Psoas muscle (tissue), 7 donors: ENCODE measurements at regions not wholly inside any gene's neighbourhood (a gene's known extent, or its start where the extent isn't known, plus 50 kb on each side); places are given as distances from the start of the nearest gene placed in this dataset.

ENCODE experiments used
- ATAC-seq, 4 donors: fragments of 200-7000 bp; cut with Tn5 transposase; one replicate each; pipeline ENCODE4 v1.9.1; 2020; ENCODE audit warnings: moderate library complexity in 3 of 4, mild to moderate bottlenecking in 2 of 4
- DNase-seq, 2 donors: peaks; one replicate each; pipeline ENCODE4 v3.0.0-alpha.2; 2020
- H3K27ac ChIP-seq: fragments of 200-600 bp; one replicate; pipeline ENCODE4 v1.8.0; 2022
- H3K27me3 ChIP-seq, 3 donors: fragments of 200-600 bp in 1 of 3; one replicate each; pipeline versions ENCODE4 v1.6.1 to v1.8.0; 2013 to 2022; ENCODE audit warnings: low read length in 2 of 3, mild to moderate bottlenecking in 2 of 3, moderate library complexity in 1 of 3; ENCODE audit not compliant: insufficient read depth in 3 of 3
- H3K36me3 ChIP-seq, 2 donors: fragments of 200-600 bp in 1 of 2; one replicate each; pipeline versions ENCODE4 v1.6.1 to v1.8.0; 2013 to 2022; ENCODE audit warnings: low read depth in 1 of 2, mild to moderate bottlenecking in 1 of 2, moderate library complexity in 1 of 2; ENCODE audit not compliant: insufficient read depth in 1 of 2
- H3K4me1 ChIP-seq: fragments of 200-600 bp; one replicate; pipeline ENCODE4 v1.8.0; 2022
- H3K4me3 ChIP-seq: fragments of 200-600 bp; one replicate; pipeline ENCODE4 v1.8.0; 2022; ENCODE audit warnings: mild to moderate bottlenecking
- H3K9me3 ChIP-seq: fragments of 200-600 bp; one replicate; pipeline ENCODE4 v1.8.0; 2022
- CTCF ChIP-seq: fragments of 200-600 bp; IDR thresholded peaks from one replicate; pipeline ENCODE4 v1.8.0; 2022; ENCODE audit warnings: antibody characterized with exemption
- WGBS, 3 donors: extraction: QIAGEN DNeasy Blood & Tissue Kit; methylation state at CpG; one replicate each; pipeline versions ENCODE4 v1.1.6 to v1.1.7; 2013; 5-methylcytosine and 5-hydroxymethylcytosine counted together
- intact Hi-C, 2 donors: fragments of 100-400 bp; cut with DNase I; formaldehyde crosslinking; loops; one replicate each; pipeline versions ENCODE4 v1.11.0 to v1.14.2; 2022
- donor health status: healthy with polysubstance abuse.
- donor health status: DM: no; HTN: no; CAD: no; lungs with moderate emphysema.
- donor health status: Bipolar disorder and iron deficiency.
- donor health status: healthy.
- donor health status: DM: yes; HTN: yes; CAD: no.
- donor health status: DM: no; HTN: no; CAD: no.
- donor health status: DM: yes; HTN: yes; CAD: no.

- Histone ChIP-seq H3K27me3 (no peaks in the 10 kb centered on the region), H3K36me3 (no peaks in the 10 kb centered on the region), H3K27ac (no peak overlapping the region), H3K4me1 (no peaks in the 10 kb centered on the region), H3K9me3 (no peaks in the 10 kb centered on the region), H3K4me3 (no peak overlapping the region)
- DNase-seq (no peak), ATAC-seq (no peak)
- 94 to 100% (median 100%) methylated on average over 1 of the region's 1 CpG for WGBS, 3 donors
- no peak for TF ChIP-seq CTCF
- intact Hi-C loops = no loop called here
These were observed 498.3 kb downstream of the KCNH5 start for GRCh38 chr14:62546862-62547474.

- Histone ChIP-seq H3K4me1 (no peaks in the 10 kb centered on the region), H3K27me3 (no peaks in the 10 kb centered on the region), H3K27ac (no peak overlapping the region), H3K36me3 (no peaks in the 10 kb centered on the region), H3K4me3 (no peak overlapping the region), H3K9me3 (peaks cover 7% of the 10 kb centered on the region)
- TF ChIP-seq CTCF = no peak
- no peak for DNase-seq
- WGBS, 3 donors = 74 to 77% (median 75%) methylated on average over 6 of the region's 6 CpGs
- intact Hi-C loops = no loop called here
- ATAC-seq = no peak
These were observed 487.8 kb downstream of the KCNH5 start for GRCh38 chr14:62557416-62557815.

- no peak for TF ChIP-seq CTCF
- peaks cover 3% of the 10 kb centered on the region for H3K9me3 ChIP-seq
- ATAC-seq (no peak), DNase-seq (no peak)
- H3K4me3 ChIP-seq = no peak overlapping the region
- 59 to 72% (median 71%) methylated on average over 1 of the region's 1 CpG for WGBS, 3 donors
- intact Hi-C loops = no loop called here
- H3K36me3 ChIP-seq = no peaks in the 10 kb centered on the region
- no peaks in the 10 kb centered on the region for H3K4me1 ChIP-seq
- no peak overlapping the region for H3K27ac ChIP-seq
- H3K27me3 ChIP-seq = no peaks in the 10 kb centered on the region
These were observed 486.8 kb downstream of the KCNH5 start for GRCh38 chr14:62558451-62558850.

- TF ChIP-seq CTCF = no peak
- H3K9me3 ChIP-seq = peaks cover 4% of the 10 kb centered on the region
- intact Hi-C loops = no loop called here
- H3K27ac ChIP-seq = no peak overlapping the region
- H3K27me3 ChIP-seq = no peaks in the 10 kb centered on the region
- no peak for DNase-seq
- no peaks in the 10 kb centered on the region for H3K36me3 ChIP-seq
- ATAC-seq = no peak
- no peak overlapping the region for H3K4me3 ChIP-seq
- WGBS, 3 donors = 58 to 73% (median 65%) methylated on average over 2 of the region's 2 CpGs
- no peaks in the 10 kb centered on the region for H3K4me1 ChIP-seq
These were observed 460.0 kb downstream of the KCNH5 start for GRCh38 chr14:62585247-62585646.

- 80 to 86% (median 80%) methylated on average over 1 of the region's 1 CpG for WGBS, 3 donors
- Histone ChIP-seq H3K4me1 (no peaks in the 10 kb centered on the region), H3K4me3 (no peak overlapping the region), H3K36me3 (no peaks in the 10 kb centered on the region), H3K9me3 (peaks cover 6% of the 10 kb centered on the region), H3K27me3 (no peaks in the 10 kb centered on the region), H3K27ac (no peak overlapping the region)
- no peak for DNase-seq
- no peak for ATAC-seq
- no peak for TF ChIP-seq CTCF
- intact Hi-C loops = no loop called here
These were observed 452.4 kb downstream of the KCNH5 start for GRCh38 chr14:62592877-62593276.
